ENCODE measurements at regions not wholly inside any gene's neighbourhood (a gene's known extent, or its start where the extent isn't known, plus 50 kb on each side); places are given as distances from the start of the nearest gene placed in this dataset.

GRCh38 chr14:55756078-55756477, 176.1 kb downstream of the KTN1 start:
- H3K4me3 ChIP-seq (ENCODE audit: low read length), result no peak overlapping the region
- TF ChIP-seq CTCF (conservative IDR thresholded peaks at IDR 0.05; ENCODE audit: low read length), result no peak
- DNase-seq (ENCODE audit: low read depth), result no peak

DNA sequence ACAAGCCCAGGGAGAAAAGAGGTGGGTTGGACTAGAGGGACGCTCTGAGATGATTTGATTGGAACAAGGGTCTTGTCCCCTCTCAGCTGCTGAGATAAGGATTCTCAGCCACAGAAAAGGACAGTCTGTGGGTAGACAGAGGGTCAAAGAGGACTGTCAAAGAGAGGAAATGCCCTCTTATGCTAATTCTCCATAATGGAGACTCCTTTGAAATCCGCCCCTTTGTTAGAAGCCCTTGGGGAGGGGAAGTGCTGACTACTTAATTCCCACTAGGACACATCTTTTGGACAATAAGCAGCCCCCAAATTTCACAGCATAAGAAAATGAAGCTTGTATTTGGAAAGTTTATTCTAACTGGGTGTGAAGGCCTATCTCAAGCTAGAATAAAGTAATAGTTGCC, 176.6 kb downstream of the KTN1 start:
- DNase-seq (ENCODE audit: low read depth), result no peak
- TF ChIP-seq CTCF (conservative IDR thresholded peaks at IDR 0.05; ENCODE audit: low read length), result no peak
- no peak overlapping the region for H3K4me3 ChIP-seq (ENCODE audit: low read length)

- no peak for DNase-seq (ENCODE audit: low read depth)
- no peak overlapping the region for H3K4me3 ChIP-seq (ENCODE audit: low read length)
- TF ChIP-seq CTCF (conservative IDR thresholded peaks at IDR 0.05; ENCODE audit: low read length), result no peak
Observed at GRCh38 chr14:55758796-55759195, 178.8 kb downstream of the KTN1 start.

DNA sequence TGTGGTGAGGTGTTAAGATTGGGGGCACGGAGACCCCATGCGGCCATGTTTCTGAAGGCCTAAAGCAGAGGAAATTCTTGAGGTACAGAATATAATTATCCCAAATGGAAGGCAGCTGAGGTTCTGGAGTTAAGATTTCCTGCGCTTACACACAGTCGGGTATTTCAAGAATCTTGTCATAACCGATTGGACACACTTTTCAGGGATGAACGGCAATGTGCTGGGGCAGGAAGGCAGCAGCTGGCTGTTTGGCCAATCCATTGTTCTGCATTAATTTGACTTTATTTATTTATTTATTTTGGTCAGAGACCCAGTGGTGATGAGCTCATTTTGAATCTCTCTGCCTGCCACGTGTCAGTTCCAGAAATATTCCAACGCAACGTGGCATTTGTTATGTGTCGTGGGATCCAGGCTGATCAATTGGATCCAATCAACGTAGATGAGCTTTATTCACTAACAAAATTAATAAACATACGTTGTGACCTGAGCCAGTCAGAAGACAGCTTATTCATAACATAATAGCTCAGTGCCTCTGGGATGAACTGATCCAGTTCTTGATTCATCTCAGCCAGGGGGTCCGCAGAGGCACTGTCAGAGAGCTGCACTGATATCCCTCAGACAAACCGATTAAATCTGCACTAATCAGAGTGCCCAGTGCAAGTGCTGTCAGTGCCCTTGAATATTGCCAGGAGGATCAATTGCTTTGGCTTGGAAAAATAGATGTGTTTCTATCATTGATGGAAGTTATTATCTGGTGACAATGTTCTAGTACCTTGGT, 181.0 kb downstream of the KTN1 start:
- DNase-seq (ENCODE audit: low read depth), result no peak
- TF ChIP-seq CTCF (conservative IDR thresholded peaks at IDR 0.05; ENCODE audit: low read length), result no peak
- no peak overlapping the region for H3K4me3 ChIP-seq (ENCODE audit: low read length)

DNA sequence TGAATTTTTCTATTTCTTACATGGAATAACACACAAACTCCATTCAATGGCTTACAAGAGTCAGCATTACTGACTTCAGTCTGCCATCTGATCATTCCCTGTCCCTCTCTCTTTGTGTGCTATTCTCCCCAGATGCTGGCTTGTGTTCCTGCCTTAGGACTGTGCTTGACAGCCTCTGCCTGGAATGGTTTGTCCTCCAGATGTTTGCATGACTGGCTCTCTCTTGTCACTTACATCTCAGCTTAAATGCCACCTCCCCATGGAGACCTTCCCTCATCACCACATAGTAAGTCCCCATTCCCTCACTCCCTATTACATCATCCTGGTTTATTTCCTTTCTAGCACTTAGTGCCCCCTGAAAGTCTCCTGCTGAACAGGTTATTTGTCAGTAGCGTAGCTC, 181.6 kb downstream of the KTN1 start:
- no peak for DNase-seq (ENCODE audit: low read depth)
- TF ChIP-seq CTCF (conservative IDR thresholded peaks at IDR 0.05; ENCODE audit: low read length), result no peak
- H3K4me3 ChIP-seq (ENCODE audit: low read length), result no peak overlapping the region

GRCh38 chr14:55762595-55763232, 182.7 kb downstream of the KTN1 start:
- H3K4me3 ChIP-seq (ENCODE audit: low read length), result no peak overlapping the region
- no peak for TF ChIP-seq CTCF (conservative IDR thresholded peaks at IDR 0.05; ENCODE audit: low read length)
- DNase-seq (ENCODE audit: low read depth), result no peak

GRCh38 chr14:55764784-55765183, 184.8 kb downstream of the KTN1 start:
- no peak for DNase-seq (ENCODE audit: low read depth)
- no peak overlapping the region for H3K4me3 ChIP-seq (ENCODE audit: low read length)
- no peak for TF ChIP-seq CTCF (conservative IDR thresholded peaks at IDR 0.05; ENCODE audit: low read length)

Data from AG10803 (cell line).